ENCODE measurements at regions not wholly inside any gene's neighbourhood (a gene's known extent, or its start where the extent isn't known, plus 50 kb on each side); places are given as distances from the start of the nearest gene placed in this dataset.

GRCh38 chr6:134379599-134379998 is 61.7 kb upstream of the SGK1 start:
- Histone ChIP-seq H3K27me3 (ENCODE audit: control insufficient read depth, insufficient read depth, low read length) (no peaks in the 10 kb centered on the region), H3K4me1 (ENCODE audit: control insufficient read depth, insufficient read depth, low read length) (peaks cover 14% of the 10 kb centered on the region), H3K36me3 (ENCODE audit: control insufficient read depth, insufficient read depth, low read length) (no peaks in the 10 kb centered on the region), H3K4me3 (ENCODE audit: low read length) (no peak overlapping the region), H3K9ac (ENCODE audit: low read length) (no peak overlapping the region), H3K9me3 (ENCODE audit: control insufficient read depth, low read length) (no peaks in the 10 kb centered on the region)

GRCh38 chr6:134379076-134379475 is 61.2 kb upstream of the SGK1 start:
- Histone ChIP-seq H3K36me3 (ENCODE audit: control insufficient read depth, insufficient read depth, low read length) (no peaks in the 10 kb centered on the region), H3K9ac (ENCODE audit: low read length) (no peak overlapping the region), H3K9me3 (ENCODE audit: control insufficient read depth, low read length) (no peaks in the 10 kb centered on the region), H3K27me3 (ENCODE audit: control insufficient read depth, insufficient read depth, low read length) (no peaks in the 10 kb centered on the region), H3K4me3 (ENCODE audit: low read length) (no peak overlapping the region), H3K4me1 (ENCODE audit: control insufficient read depth, insufficient read depth, low read length) (peaks cover 14% of the 10 kb centered on the region)

- no peak overlapping the region for H3K9ac ChIP-seq (ENCODE audit: low read length)
Observed at GRCh38 chr6:134378426-134378825, 60.5 kb upstream of the SGK1 start.

GRCh38 chr6:134376785-134377184 is 58.9 kb upstream of the SGK1 start:
- Histone ChIP-seq H3K27me3 (ENCODE audit: control insufficient read depth, insufficient read depth, low read length) (no peaks in the 10 kb centered on the region), H3K9me3 (ENCODE audit: control insufficient read depth, low read length) (no peaks in the 10 kb centered on the region), H3K9ac (ENCODE audit: low read length) (no peak overlapping the region), H3K4me3 (ENCODE audit: low read length) (no peak overlapping the region), H3K36me3 (ENCODE audit: control insufficient read depth, insufficient read depth, low read length) (no peaks in the 10 kb centered on the region), H3K4me1 (ENCODE audit: control insufficient read depth, insufficient read depth, low read length) (peaks cover 14% of the 10 kb centered on the region)

More at GRCh38 chr6:134378426-134378825, 60.5 kb upstream of the SGK1 start:
- Histone ChIP-seq H3K4me1 (ENCODE audit: control insufficient read depth, insufficient read depth, low read length) (peaks cover 14% of the 10 kb centered on the region), H3K9me3 (ENCODE audit: control insufficient read depth, low read length) (no peaks in the 10 kb centered on the region), H3K4me3 (ENCODE audit: low read length) (no peak overlapping the region), H3K36me3 (ENCODE audit: control insufficient read depth, insufficient read depth, low read length) (no peaks in the 10 kb centered on the region), H3K27me3 (ENCODE audit: control insufficient read depth, insufficient read depth, low read length) (no peaks in the 10 kb centered on the region)

DNA sequence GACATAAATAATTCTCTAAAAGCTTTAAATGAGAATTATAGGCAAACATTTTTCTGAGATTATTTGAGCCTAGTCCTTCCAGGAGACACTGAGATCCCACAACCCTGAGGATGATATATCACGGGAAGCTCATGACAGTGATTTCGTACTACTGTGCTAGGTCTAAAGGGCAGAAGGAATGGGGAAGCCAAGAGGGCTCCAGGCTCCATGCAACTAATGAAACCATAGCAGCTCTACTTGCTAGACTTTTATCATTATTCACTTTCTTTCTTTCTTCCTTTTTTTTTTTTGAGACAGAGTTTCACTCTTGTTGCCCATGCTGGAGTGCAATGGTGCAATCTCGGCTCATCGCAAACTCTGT is 57.3 kb upstream of the SGK1 start:
- Histone ChIP-seq H3K9me3 (ENCODE audit: control insufficient read depth, low read length) (no peaks in the 10 kb centered on the region), H3K9ac (ENCODE audit: low read length) (no peak overlapping the region), H3K36me3 (ENCODE audit: control insufficient read depth, insufficient read depth, low read length) (no peaks in the 10 kb centered on the region), H3K27me3 (ENCODE audit: control insufficient read depth, insufficient read depth, low read length) (no peaks in the 10 kb centered on the region), H3K4me3 (ENCODE audit: low read length) (no peak overlapping the region), H3K4me1 (ENCODE audit: control insufficient read depth, insufficient read depth, low read length) (peaks cover 14% of the 10 kb centered on the region)

GRCh38 chr6:134374491-134375219 is 56.7 kb upstream of the SGK1 start:
- H3K4me3 ChIP-seq (ENCODE audit: low read length) = no peak overlapping the region
- no peaks in the 10 kb centered on the region for H3K9me3 ChIP-seq (ENCODE audit: control insufficient read depth, low read length)
- H3K27me3 ChIP-seq (ENCODE audit: control insufficient read depth, insufficient read depth, low read length) = no peaks in the 10 kb centered on the region
- H3K4me1 ChIP-seq (ENCODE audit: control insufficient read depth, insufficient read depth, low read length) = peaks cover 9% of the 10 kb centered on the region
- no peak overlapping the region for H3K9ac ChIP-seq (ENCODE audit: low read length)
- no peaks in the 10 kb centered on the region for H3K36me3 ChIP-seq (ENCODE audit: control insufficient read depth, insufficient read depth, low read length)

GRCh38 chr6:134373993-134374392 is 56.1 kb upstream of the SGK1 start:
- H3K4me1 ChIP-seq (ENCODE audit: control insufficient read depth, insufficient read depth, low read length) = peaks cover 5% of the 10 kb centered on the region
- H3K9me3 ChIP-seq (ENCODE audit: control insufficient read depth, low read length) = no peaks in the 10 kb centered on the region
- no peaks in the 10 kb centered on the region for H3K27me3 ChIP-seq (ENCODE audit: control insufficient read depth, insufficient read depth, low read length)
- H3K4me3 ChIP-seq (ENCODE audit: low read length) = no peak overlapping the region
- no peaks in the 10 kb centered on the region for H3K36me3 ChIP-seq (ENCODE audit: control insufficient read depth, insufficient read depth, low read length)
- no peak overlapping the region for H3K9ac ChIP-seq (ENCODE audit: low read length)

- Histone ChIP-seq H3K4me3 (ENCODE audit: low read length) (no peak overlapping the region), H3K27me3 (ENCODE audit: control insufficient read depth, insufficient read depth, low read length) (no peaks in the 10 kb centered on the region), H3K4me1 (ENCODE audit: control insufficient read depth, insufficient read depth, low read length) (no peaks in the 10 kb centered on the region), H3K36me3 (ENCODE audit: control insufficient read depth, insufficient read depth, low read length) (no peaks in the 10 kb centered on the region), H3K9me3 (ENCODE audit: control insufficient read depth, low read length) (no peaks in the 10 kb centered on the region), H3K9ac (ENCODE audit: low read length) (no peak overlapping the region)
Observed at GRCh38 chr6:134373282-134373922, 55.5 kb upstream of the SGK1 start.

GRCh38 chr6:134372603-134373281 is 54.8 kb upstream of the SGK1 start:
- Histone ChIP-seq H3K27me3 (ENCODE audit: control insufficient read depth, insufficient read depth, low read length) (no peaks in the 10 kb centered on the region), H3K4me1 (ENCODE audit: control insufficient read depth, insufficient read depth, low read length) (no peaks in the 10 kb centered on the region), H3K9ac (ENCODE audit: low read length) (no peak overlapping the region), H3K36me3 (ENCODE audit: control insufficient read depth, insufficient read depth, low read length) (no peaks in the 10 kb centered on the region), H3K4me3 (ENCODE audit: low read length) (no peak overlapping the region), H3K9me3 (ENCODE audit: control insufficient read depth, low read length) (no peaks in the 10 kb centered on the region)

DNA sequence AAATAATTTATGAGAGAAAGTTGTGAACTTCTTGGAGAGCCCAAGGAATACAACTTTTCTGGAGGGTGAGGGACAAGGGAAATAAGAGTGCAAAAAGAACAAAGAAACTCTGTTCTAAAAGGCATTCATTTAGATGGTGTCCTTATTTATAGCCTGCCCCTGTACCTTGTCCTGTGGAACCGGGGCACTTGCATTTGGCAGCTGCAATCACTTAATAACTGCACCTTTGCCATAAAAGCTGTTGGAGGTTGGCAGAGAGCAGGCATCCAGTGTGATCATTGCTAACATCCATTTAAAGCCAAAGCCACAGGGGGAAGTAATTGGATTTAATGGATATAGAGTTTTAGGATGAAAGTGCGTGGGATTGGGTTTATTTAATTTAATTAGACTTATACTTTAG is 50.8 kb upstream of the SGK1 start:
- Histone ChIP-seq H3K27me3 (ENCODE audit: control insufficient read depth, insufficient read depth, low read length) (no peaks in the 10 kb centered on the region), H3K4me1 (ENCODE audit: control insufficient read depth, insufficient read depth, low read length) (no peaks in the 10 kb centered on the region), H3K9ac (ENCODE audit: low read length) (no peak overlapping the region), H3K9me3 (ENCODE audit: control insufficient read depth, low read length) (no peaks in the 10 kb centered on the region), H3K4me3 (ENCODE audit: low read length) (no peak overlapping the region), H3K36me3 (ENCODE audit: control insufficient read depth, insufficient read depth, low read length) (no peaks in the 10 kb centered on the region)
